ENCODE measurements at regions not wholly inside any gene's neighbourhood (a gene's known extent, or its start where the extent isn't known, plus 50 kb on each side); places are given as distances from the start of the nearest gene placed in this dataset.
A peak's percentile ranks its signal among the peaks of the same experiment; 100 is the strongest.

GRCh38 chr5:174293006-174293405 lies 247.5 kb downstream of the NSG2 start:
- DNase-seq, result no peak

- no peak for DNase-seq
Measured at GRCh38 chr5:174293481-174293880, 248.0 kb downstream of the NSG2 start.

- no peak for DNase-seq
Measured at GRCh38 chr5:174294891-174295620, 249.6 kb downstream of the NSG2 start.

GRCh38 chr5:174295702-174296436 lies 250.4 kb downstream of the NSG2 start:
- no peak for DNase-seq

- DNase-seq, result no peak
Measured at GRCh38 chr5:174300118-174300940, 254.8 kb downstream of the NSG2 start.

GRCh38 chr5:174300941-174301761 lies 255.6 kb downstream of the NSG2 start:
- no peak for DNase-seq

GRCh38 chr5:174301848-174302625 lies 256.5 kb downstream of the NSG2 start:
- DNase-seq, result no peak

GRCh38 chr5:174303035-174303434 lies 257.5 kb downstream of the NSG2 start:
- DNase-seq, result no peak

- no peak for DNase-seq
Measured at GRCh38 chr5:174303437-174304045, 258.0 kb downstream of the NSG2 start.

- DNase-seq, result no peak
Measured at GRCh38 chr5:174305241-174305681, 259.8 kb downstream of the NSG2 start.

- DNase-seq, result no peak
Measured at GRCh38 chr5:174306345-174307030, 261.0 kb downstream of the NSG2 start.

GRCh38 chr5:174307031-174307408 lies 261.5 kb downstream of the NSG2 start:
- DNase-seq, result no peak

- no peak for DNase-seq
Measured at GRCh38 chr5:174307656-174308271, 262.3 kb downstream of the NSG2 start.

GRCh38 chr5:174309131-174309795 lies 263.8 kb downstream of the NSG2 start:
- DNase-seq, result no peak

GRCh38 chr5:174310243-174310642 lies 264.7 kb downstream of the NSG2 start:
- DNase-seq, result no peak

- DNase-seq, result no peak
Measured at GRCh38 chr5:174310706-174311105, 265.2 kb downstream of the NSG2 start.

- no peak for DNase-seq
Measured at GRCh38 chr5:174311121-174311520, 265.6 kb downstream of the NSG2 start.

- peak; percentile 2 for DNase-seq
Measured at GRCh38 chr5:174311531-174312269, 266.2 kb downstream of the NSG2 start.

GRCh38 chr5:174312270-174312617 lies 266.7 kb downstream of the NSG2 start:
- DNase-seq, result no peak

All from NCI-H2171 treated with DMSO at 0.1 percent for 48 hours (cell line).